ENCODE measurements at regions not wholly inside any gene's neighbourhood (a gene's known extent, or its start where the extent isn't known, plus 50 kb on each side); places are given as distances from the start of the nearest gene placed in this dataset.

- DNase-seq, result no peak
- Mint-ChIP-seq H3K36me3 (ENCODE audit: insufficient read depth, unreplicated experiment) (no peaks in the 10 kb centered on the region), H3K9me3 (ENCODE audit: low read depth, unreplicated experiment) (peaks cover 2% of the 10 kb centered on the region)
Measured at GRCh38 chrX:63993936-63994335, 208.9 kb upstream of the ARHGEF9 start.

GRCh38 chrX:63985906-63986305, 200.9 kb upstream of the ARHGEF9 start:
- Mint-ChIP-seq H3K27ac (ENCODE audit: unreplicated experiment) (no peak overlapping the region), H3K36me3 (ENCODE audit: insufficient read depth, unreplicated experiment) (no peaks in the 10 kb centered on the region), H3K4me1 (ENCODE audit: low read depth, unreplicated experiment) (no peaks in the 10 kb centered on the region), H3K4me3 (ENCODE audit: low read depth, unreplicated experiment) (no peak overlapping the region), H3K27me3 (ENCODE audit: unreplicated experiment) (no peaks in the 10 kb centered on the region), H3K9me3 (ENCODE audit: low read depth, unreplicated experiment) (peaks cover 5% of the 10 kb centered on the region)
- CTCF ChIA-PET, result no interaction called here
- intact Hi-C loops (cut with micrococcal nuclease; ENCODE audit: unreplicated experiment), result no loop called here
- BruUV-seq (replicated peaks), result no TSS peak
- no peak for DNase-seq
- TF ChIP-seq CTCF (IDR thresholded peaks at IDR 0.05; ENCODE audit: unreplicated experiment), result no peak

More at GRCh38 chrX:63993936-63994335, 208.9 kb upstream of the ARHGEF9 start:
- CTCF ChIA-PET, result no interaction called here
- Mint-ChIP-seq H3K4me3 (ENCODE audit: low read depth, unreplicated experiment) (no peak overlapping the region), H3K27me3 (ENCODE audit: unreplicated experiment) (no peaks in the 10 kb centered on the region), H3K27ac (ENCODE audit: unreplicated experiment) (no peak overlapping the region), H3K4me1 (ENCODE audit: low read depth, unreplicated experiment) (no peaks in the 10 kb centered on the region)
- no TSS peak for BruUV-seq (replicated peaks)
- TF ChIP-seq CTCF (IDR thresholded peaks at IDR 0.05; ENCODE audit: unreplicated experiment), result no peak
- intact Hi-C loops (cut with micrococcal nuclease; ENCODE audit: unreplicated experiment), result no loop called here

- CTCF ChIA-PET, result no interaction called here
- Mint-ChIP-seq H3K4me3 (ENCODE audit: low read depth, unreplicated experiment) (no peak overlapping the region), H3K27me3 (ENCODE audit: unreplicated experiment) (no peaks in the 10 kb centered on the region), H3K9me3 (ENCODE audit: low read depth, unreplicated experiment) (peaks cover 6% of the 10 kb centered on the region), H3K4me1 (ENCODE audit: low read depth, unreplicated experiment) (no peaks in the 10 kb centered on the region), H3K27ac (ENCODE audit: unreplicated experiment) (no peak overlapping the region), H3K36me3 (ENCODE audit: insufficient read depth, unreplicated experiment) (no peaks in the 10 kb centered on the region)
- intact Hi-C loops (cut with micrococcal nuclease; ENCODE audit: unreplicated experiment), result no loop called here
- TF ChIP-seq CTCF (IDR thresholded peaks at IDR 0.05; ENCODE audit: unreplicated experiment), result no peak
- no peak for DNase-seq
- no TSS peak for BruUV-seq (replicated peaks)
Measured at GRCh38 chrX:63979480-63979879, 194.5 kb upstream of the ARHGEF9 start.

- BruUV-seq (replicated peaks), result no TSS peak
- intact Hi-C loops (cut with micrococcal nuclease; ENCODE audit: unreplicated experiment), result no loop called here
- CTCF ChIA-PET, result no interaction called here
- Mint-ChIP-seq H3K4me1 (ENCODE audit: low read depth, unreplicated experiment) (no peaks in the 10 kb centered on the region), H3K9me3 (ENCODE audit: low read depth, unreplicated experiment) (peaks cover 14% of the 10 kb centered on the region), H3K27ac (ENCODE audit: unreplicated experiment) (no peak overlapping the region), H3K27me3 (ENCODE audit: unreplicated experiment) (no peaks in the 10 kb centered on the region), H3K36me3 (ENCODE audit: insufficient read depth, unreplicated experiment) (no peaks in the 10 kb centered on the region), H3K4me3 (ENCODE audit: low read depth, unreplicated experiment) (no peak overlapping the region)
- no peak for DNase-seq
- TF ChIP-seq CTCF (IDR thresholded peaks at IDR 0.05; ENCODE audit: unreplicated experiment), result no peak
Measured at GRCh38 chrX:63967551-63967950, 182.5 kb upstream of the ARHGEF9 start.
